Cardiac muscle cell (in vitro differentiated cells and primary cell): ENCODE measurements at regions not wholly inside any gene's neighbourhood (a gene's known extent, or its start where the extent isn't known, plus 50 kb on each side); places are given as distances from the start of the nearest gene placed in this dataset.
"Not testable (repeated sequence)": the region's sequence is repeated elsewhere in the genome, so short reads cannot be mapped to it uniquely, and the experiment has no call there.

Experiments used
- DNase-seq, 2 donors: peaks; one replicate each; pipeline versions ENCODE4 v3.0.0 to v3.0.0-alpha.2; 2010 to 2017; ENCODE audit warnings: low read depth in 1 of 2, low spot score in 1 of 2
- H3K27ac ChIP-seq: fragments of 200-600 bp; sonication (generic); 2 replicates; pipeline ENCODE4 v1.5.1; 2016
- H3K27me3 ChIP-seq: fragments of 200-600 bp; sonication (generic); 2 replicates; pipeline ENCODE4 v1.6.0; 2016; ENCODE audit warnings: control low read depth
- H3K36me3 ChIP-seq: fragments of 200-600 bp; sonication (generic); 2 replicates; pipeline ENCODE4 v1.5.1; 2016; ENCODE audit warnings: control low read depth
- H3K4me1 ChIP-seq: fragments of 200-600 bp; sonication (generic); 2 replicates; pipeline ENCODE4 v1.8.1; 2017; ENCODE audit warnings: low read depth, mild to moderate bottlenecking, mixed run types
- H3K4me3 ChIP-seq: fragments of 200-600 bp; sonication (generic); 2 replicates; pipeline ENCODE4 v1.5.1; 2016; ENCODE audit warnings: mild to moderate bottlenecking
- H3K9me3 ChIP-seq: fragments of 200-600 bp; sonication (generic); 2 replicates; pipeline ENCODE4 v1.5.1; 2017; ENCODE audit warnings: low read depth, mild to moderate bottlenecking, control low read depth
- CTCF ChIP-seq: IDR thresholded peaks from 2 replicates; pipeline ENCODE4 v1.5.1; 2012; ENCODE audit warnings: low read depth, mild to moderate bottlenecking, low read length

- no peaks in the 10 kb centered on the region for H3K9me3 ChIP-seq
- H3K27ac ChIP-seq, result no peak overlapping the region
- no peaks in the 10 kb centered on the region for H3K27me3 ChIP-seq
- H3K4me3 ChIP-seq, result no peak overlapping the region
- H3K4me1 ChIP-seq, result no peaks in the 10 kb centered on the region
- no peaks in the 10 kb centered on the region for H3K36me3 ChIP-seq
- DNase-seq, result no peak
- no peak for TF ChIP-seq CTCF
These were observed 362.5 kb upstream of the EPHA3 start for GRCh38 chr3:88744896-88745295.

- not testable (repeated sequence) for H3K27me3 ChIP-seq, H3K27ac ChIP-seq, H3K4me3 ChIP-seq, DNase-seq, H3K4me1 ChIP-seq, H3K36me3 ChIP-seq, H3K9me3 ChIP-seq
These were observed 360.3 kb upstream of the EPHA3 start for GRCh38 chr3:88747145-88747544.

- DNase-seq, result peak in 1 of 2 donors; percentile 3
- Histone ChIP-seq H3K4me1 (peaks cover 13% of the 10 kb centered on the region), H3K9me3 (no peaks in the 10 kb centered on the region), H3K36me3 (no peaks in the 10 kb centered on the region), H3K4me3 (no peak overlapping the region), H3K27me3 (no peaks in the 10 kb centered on the region), H3K27ac (no peak overlapping the region)
- no peak for TF ChIP-seq CTCF
These were observed 348.7 kb upstream of the EPHA3 start for GRCh38 chr3:88758676-88759075.

GRCh38 chr3:88767746-88768145, 339.7 kb upstream of the EPHA3 start:
- Histone ChIP-seq H3K27ac (no peak overlapping the region), H3K36me3 (no peaks in the 10 kb centered on the region), H3K27me3 (no peaks in the 10 kb centered on the region), H3K4me3 (no peak overlapping the region), H3K4me1 (peaks cover 8% of the 10 kb centered on the region), H3K9me3 (no peaks in the 10 kb centered on the region)
- TF ChIP-seq CTCF, result no peak
- DNase-seq, result no peak

GRCh38 chr3:88773766-88774165, 333.7 kb upstream of the EPHA3 start:
- Histone ChIP-seq H3K4me1 (no peaks in the 10 kb centered on the region), H3K36me3 (no peaks in the 10 kb centered on the region), H3K4me3 (no peak overlapping the region), H3K27ac (no peak overlapping the region), H3K27me3 (no peaks in the 10 kb centered on the region), H3K9me3 (no peaks in the 10 kb centered on the region)
- no peak for DNase-seq
- TF ChIP-seq CTCF, result no peak

GRCh38 chr3:88775026-88775690, 332.3 kb upstream of the EPHA3 start:
- no peak for TF ChIP-seq CTCF
- Histone ChIP-seq H3K4me3 (no peak overlapping the region), H3K36me3 (no peaks in the 10 kb centered on the region), H3K4me1 (no peaks in the 10 kb centered on the region), H3K27me3 (no peaks in the 10 kb centered on the region), H3K27ac (no peak overlapping the region), H3K9me3 (no peaks in the 10 kb centered on the region)
- DNase-seq, result no peak
